ENCODE measurements at regions not wholly inside any gene's neighbourhood (a gene's known extent, or its start where the extent isn't known, plus 50 kb on each side); places are given as distances from the start of the nearest gene placed in this dataset.
"Not testable (repeated sequence)": the region's sequence is repeated elsewhere in the genome, so short reads cannot be mapped to it uniquely, and the experiment has no call there.

DNA sequence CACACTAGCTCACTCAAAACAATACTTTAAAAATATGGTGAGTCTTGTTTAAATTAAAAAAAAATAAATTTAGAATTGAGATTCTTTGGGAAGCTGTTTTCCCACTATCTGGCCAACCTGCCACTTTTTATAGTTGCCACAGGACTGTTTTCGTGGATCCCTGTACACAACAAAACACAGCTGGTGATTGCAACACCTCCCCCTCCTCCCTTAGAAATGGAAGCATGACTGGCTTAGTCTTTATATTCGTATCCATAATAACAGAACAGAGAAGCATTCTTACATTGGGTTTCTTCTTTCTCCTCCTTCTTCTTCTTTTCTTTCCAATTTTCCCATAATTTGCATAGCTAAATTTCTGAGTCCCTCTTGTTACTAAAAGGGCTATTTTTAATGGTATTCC, 79.5 kb upstream of the GJB6 start:
- Mint-ChIP-seq H3K9me3 (peaks cover 12% of the 10 kb centered on the region), H3K36me3 (ENCODE audit: low read depth) (no peaks in the 10 kb centered on the region), H3K4me3 (no peak overlapping the region), H3K4me1 (no peaks in the 10 kb centered on the region), H3K27ac (no peak overlapping the region), H3K27me3 (ENCODE audit: low read depth) (peaks cover 6% of the 10 kb centered on the region)
- TF ChIP-seq, protein P1, sequence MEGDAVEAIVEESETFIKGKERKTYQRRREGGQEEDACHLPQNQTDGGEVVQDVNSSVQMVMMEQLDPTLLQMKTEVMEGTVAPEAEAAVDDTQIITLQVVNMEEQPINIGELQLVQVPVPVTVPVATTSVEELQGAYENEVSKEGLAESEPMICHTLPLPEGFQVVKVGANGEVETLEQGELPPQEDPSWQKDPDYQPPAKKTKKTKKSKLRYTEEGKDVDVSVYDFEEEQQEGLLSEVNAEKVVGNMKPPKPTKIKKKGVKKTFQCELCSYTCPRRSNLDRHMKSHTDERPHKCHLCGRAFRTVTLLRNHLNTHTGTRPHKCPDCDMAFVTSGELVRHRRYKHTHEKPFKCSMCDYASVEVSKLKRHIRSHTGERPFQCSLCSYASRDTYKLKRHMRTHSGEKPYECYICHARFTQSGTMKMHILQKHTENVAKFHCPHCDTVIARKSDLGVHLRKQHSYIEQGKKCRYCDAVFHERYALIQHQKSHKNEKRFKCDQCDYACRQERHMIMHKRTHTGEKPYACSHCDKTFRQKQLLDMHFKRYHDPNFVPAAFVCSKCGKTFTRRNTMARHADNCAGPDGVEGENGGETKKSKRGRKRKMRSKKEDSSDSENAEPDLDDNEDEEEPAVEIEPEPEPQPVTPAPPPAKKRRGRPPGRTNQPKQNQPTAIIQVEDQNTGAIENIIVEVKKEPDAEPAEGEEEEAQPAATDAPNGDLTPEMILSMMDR (IDR thresholded peaks at IDR 0.05; ENCODE audit: unreplicated experiment in 3 of 3) = no peak

DNA sequence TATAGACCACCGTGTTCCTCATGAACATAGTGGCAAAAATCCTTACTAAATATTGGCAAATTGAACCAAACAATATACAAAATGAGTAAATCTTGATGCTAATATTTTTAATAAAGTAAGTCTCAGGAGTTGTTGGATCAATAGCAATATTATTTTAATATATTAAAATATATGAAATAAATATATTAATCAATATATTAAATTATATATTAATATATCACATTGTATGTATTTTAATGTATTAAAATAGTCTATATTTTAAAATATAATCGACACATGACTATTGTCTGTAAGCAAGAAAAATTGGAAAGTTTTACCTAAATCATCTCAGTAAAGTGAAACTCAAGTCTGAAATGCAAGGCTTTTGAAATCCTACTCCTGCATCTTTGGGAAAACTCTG, 78.9 kb upstream of the GJB6 start:
- Mint-ChIP-seq H3K36me3 (ENCODE audit: low read depth) (no peaks in the 10 kb centered on the region), H3K9me3 (peaks cover 15% of the 10 kb centered on the region), H3K4me1 (no peaks in the 10 kb centered on the region), H3K4me3 (no peak overlapping the region), H3K27ac (no peak overlapping the region), H3K27me3 (ENCODE audit: low read depth) (peaks cover 11% of the 10 kb centered on the region)
- TF ChIP-seq, protein P1 (IDR thresholded peaks at IDR 0.05; ENCODE audit: unreplicated experiment in 3 of 3) = no peak

DNA sequence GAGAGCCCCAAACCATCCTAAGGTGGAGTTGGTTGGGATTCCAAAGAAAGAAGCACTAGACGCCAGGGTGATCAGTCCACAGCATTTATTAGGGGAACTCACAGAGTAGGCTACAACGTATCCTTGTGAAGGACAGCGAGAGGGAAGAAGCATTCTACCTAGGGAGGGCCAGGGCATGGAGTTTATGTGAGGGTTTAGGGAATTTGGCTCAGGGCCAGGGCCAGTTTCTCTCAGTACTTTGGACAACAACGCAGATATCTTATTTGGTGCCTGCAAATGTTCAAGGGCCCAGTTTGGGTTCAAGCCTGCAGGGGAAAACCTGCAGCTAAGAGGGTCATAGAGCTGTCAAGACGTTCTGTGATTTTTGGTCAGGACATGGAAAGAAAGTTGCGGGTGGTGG, 73.9 kb upstream of the GJB6 start:
- peaks cover 19% of the 10 kb centered on the region for H3K27me3 Mint-ChIP-seq (ENCODE audit: low read depth)
- H3K9me3 Mint-ChIP-seq = peaks cover 15% of the 10 kb centered on the region
- no peak overlapping the region for H3K4me3 Mint-ChIP-seq
- TF ChIP-seq, protein P1 (IDR thresholded peaks at IDR 0.05; ENCODE audit: unreplicated experiment in 3 of 3) = no peak
- no peak overlapping the region for H3K27ac Mint-ChIP-seq
- no peaks in the 10 kb centered on the region for H3K4me1 Mint-ChIP-seq
- H3K36me3 Mint-ChIP-seq (ENCODE audit: low read depth) = no peaks in the 10 kb centered on the region

DNA sequence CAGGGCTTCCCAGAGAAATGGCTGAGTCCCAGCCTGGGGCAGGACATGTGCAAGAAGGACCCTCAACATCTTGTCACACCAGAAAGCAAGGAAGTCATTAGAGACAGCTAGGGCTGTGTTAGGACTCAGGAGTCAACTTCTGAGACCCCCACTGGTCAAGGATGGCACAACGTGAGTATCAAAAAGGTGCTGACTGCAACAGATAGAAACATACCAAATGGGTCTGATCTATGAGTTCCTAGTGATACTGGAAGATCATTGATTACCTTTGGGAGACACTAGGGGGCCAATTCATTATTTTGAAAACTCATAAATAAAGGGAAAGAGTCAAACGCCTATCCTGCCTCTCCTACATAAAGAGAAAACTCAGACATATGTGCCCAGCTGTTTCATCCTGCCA, 73.5 kb upstream of the GJB6 start:
- no peaks in the 10 kb centered on the region for H3K4me1 Mint-ChIP-seq
- no peak overlapping the region for H3K4me3 Mint-ChIP-seq
- no peak overlapping the region for H3K27ac Mint-ChIP-seq
- H3K9me3 Mint-ChIP-seq = peaks cover 15% of the 10 kb centered on the region
- TF ChIP-seq, protein P1 (IDR thresholded peaks at IDR 0.05; ENCODE audit: unreplicated experiment in 3 of 3) = no peak
- peaks cover 19% of the 10 kb centered on the region for H3K27me3 Mint-ChIP-seq (ENCODE audit: low read depth)
- H3K36me3 Mint-ChIP-seq (ENCODE audit: low read depth) = no peaks in the 10 kb centered on the region

DNA sequence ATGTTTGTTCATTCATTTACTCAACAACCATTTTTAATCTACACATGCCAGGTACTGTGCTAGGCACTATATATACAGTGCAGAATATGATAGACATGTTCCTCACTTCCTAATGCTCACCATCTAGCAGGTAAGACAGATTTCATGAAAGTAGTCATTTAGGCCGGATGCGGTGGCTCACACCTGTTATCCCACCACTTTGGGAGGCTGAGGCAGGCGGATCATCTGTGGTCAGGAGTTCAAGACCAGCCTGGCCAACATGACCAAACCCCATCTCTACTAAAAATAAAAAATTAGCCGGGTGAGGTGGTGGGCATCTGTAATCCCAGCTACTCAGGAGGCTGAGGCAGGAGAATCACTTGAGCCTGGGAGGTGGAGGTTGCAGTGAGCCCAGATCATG, 71.9 kb upstream of the GJB6 start:
- Mint-ChIP-seq H3K27me3 (ENCODE audit: low read depth) (peaks cover 19% of the 10 kb centered on the region), H3K9me3 (peaks cover 14% of the 10 kb centered on the region)
- H3K4me1 Mint-ChIP-seq; H3K27ac Mint-ChIP-seq; H3K4me3 Mint-ChIP-seq; H3K36me3 Mint-ChIP-seq (ENCODE audit: low read depth): not testable (repeated sequence)

DNA sequence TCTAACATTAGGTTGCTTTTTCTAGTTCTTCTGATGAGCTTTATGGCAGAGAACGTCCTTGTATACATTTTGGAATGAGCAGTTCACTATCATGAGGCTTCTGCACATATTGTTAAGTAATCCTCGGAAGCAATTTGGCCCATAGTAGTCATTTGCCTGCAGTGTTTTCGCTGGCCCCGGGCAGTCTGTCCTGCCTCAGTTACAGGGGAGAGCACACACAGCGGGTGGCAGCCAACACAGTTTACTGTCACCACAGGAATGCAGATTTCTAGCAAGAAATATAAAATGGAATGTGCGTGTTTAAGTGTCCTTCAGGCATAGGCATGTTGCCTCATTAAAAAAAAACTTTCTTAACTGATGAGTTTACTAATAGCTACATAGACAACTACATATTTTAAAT, 71.5 kb upstream of the GJB6 start:
- Mint-ChIP-seq H3K36me3 (ENCODE audit: low read depth) (no peaks in the 10 kb centered on the region), H3K9me3 (peaks cover 13% of the 10 kb centered on the region), H3K27me3 (ENCODE audit: low read depth) (peaks cover 19% of the 10 kb centered on the region), H3K4me1 (no peaks in the 10 kb centered on the region), H3K4me3 (no peak overlapping the region), H3K27ac (no peak overlapping the region)
- TF ChIP-seq, protein P1 (IDR thresholded peaks at IDR 0.05; ENCODE audit: unreplicated experiment in 3 of 3) = no peak

Measured in nephron (organoid).